Duodenal mucosa (tissue), 2 donors: ENCODE measurements at regions not wholly inside any gene's neighbourhood (a gene's known extent, or its start where the extent isn't known, plus 50 kb on each side); places are given as distances from the start of the nearest gene placed in this dataset.

Experiments
- H3K27ac ChIP-seq: one replicate; pipeline ENCODE4 v1.7.0; 2013; ENCODE audit warnings: low read depth, low read length
- H3K27me3 ChIP-seq, 2 donors: one replicate each; pipeline ENCODE4 v1.7.0; 2013; ENCODE audit warnings: low read length in 2 of 2, control low read depth in 1 of 2; ENCODE audit not compliant: insufficient read depth in 2 of 2, control insufficient read depth in 1 of 2
- H3K36me3 ChIP-seq, 2 donors: one replicate each; pipeline ENCODE4 v1.7.0; 2013; ENCODE audit warnings: low read length in 2 of 2, control low read depth in 1 of 2; ENCODE audit not compliant: insufficient read depth in 2 of 2, control insufficient read depth in 1 of 2
- H3K4me1 ChIP-seq, 2 donors: one replicate each; pipeline ENCODE4 v1.7.0; 2013; ENCODE audit warnings: low read length in 2 of 2, control low read depth in 1 of 2; ENCODE audit not compliant: insufficient read depth in 2 of 2, control insufficient read depth in 1 of 2
- H3K4me3 ChIP-seq, 2 donors: one replicate each; pipeline ENCODE4 v1.7.0; 2013; ENCODE audit warnings: low read length in 2 of 2, low read depth in 1 of 2
- H3K9ac ChIP-seq, 2 donors: one replicate each; pipeline ENCODE4 v1.7.0; 2013; ENCODE audit warnings: low read length in 2 of 2, low read depth in 1 of 2
- H3K9me3 ChIP-seq, 2 donors: one replicate each; pipeline ENCODE4 v1.7.0; 2013; ENCODE audit warnings: low read length in 2 of 2, control low read depth in 1 of 2; ENCODE audit not compliant: control insufficient read depth in 1 of 2

GRCh38 chr20:51335329-51335841 lies 207.1 kb downstream of the NFATC2 start:
- Histone ChIP-seq H3K4me1 (no peaks in the 10 kb centered on the region), H3K36me3 (no peaks in the 10 kb centered on the region), H3K9ac (no peak overlapping the region), H3K9me3 (no peaks in the 10 kb centered on the region), H3K27ac (no peak overlapping the region), H3K27me3 (no peaks in the 10 kb centered on the region), H3K4me3 (no peak overlapping the region)

- Histone ChIP-seq H3K27ac (no peak overlapping the region), H3K36me3 (no peaks in the 10 kb centered on the region), H3K27me3 (no peaks in the 10 kb centered on the region), H3K9me3 (no peaks in the 10 kb centered on the region), H3K9ac (no peak overlapping the region), H3K4me1 (no peaks in the 10 kb centered on the region), H3K4me3 (no peak overlapping the region)
Measured at GRCh38 chr20:51334609-51335008, 207.9 kb downstream of the NFATC2 start.

DNA sequence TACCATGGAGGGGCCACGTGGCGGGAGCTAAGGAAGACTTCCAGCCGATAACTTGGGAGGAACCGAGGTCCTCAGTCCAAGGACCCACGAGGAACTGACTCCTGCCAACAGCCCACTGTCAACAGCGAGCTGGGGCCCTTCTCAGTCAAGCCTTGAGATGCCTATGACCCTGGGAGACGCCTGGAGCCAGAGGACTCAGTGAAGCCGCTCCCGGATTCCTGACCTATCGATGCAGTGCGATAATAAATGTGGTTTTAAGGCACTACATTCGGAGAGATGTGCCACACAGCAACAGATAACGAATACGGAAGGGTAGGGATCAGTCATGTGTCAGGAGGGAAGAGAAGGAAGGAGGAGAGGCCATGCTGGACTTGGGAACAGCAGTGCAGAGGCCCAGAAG lies 208.5 kb downstream of the NFATC2 start:
- H3K9me3 ChIP-seq, result no peaks in the 10 kb centered on the region
- no peaks in the 10 kb centered on the region for H3K27me3 ChIP-seq
- H3K36me3 ChIP-seq, result no peaks in the 10 kb centered on the region

DNA sequence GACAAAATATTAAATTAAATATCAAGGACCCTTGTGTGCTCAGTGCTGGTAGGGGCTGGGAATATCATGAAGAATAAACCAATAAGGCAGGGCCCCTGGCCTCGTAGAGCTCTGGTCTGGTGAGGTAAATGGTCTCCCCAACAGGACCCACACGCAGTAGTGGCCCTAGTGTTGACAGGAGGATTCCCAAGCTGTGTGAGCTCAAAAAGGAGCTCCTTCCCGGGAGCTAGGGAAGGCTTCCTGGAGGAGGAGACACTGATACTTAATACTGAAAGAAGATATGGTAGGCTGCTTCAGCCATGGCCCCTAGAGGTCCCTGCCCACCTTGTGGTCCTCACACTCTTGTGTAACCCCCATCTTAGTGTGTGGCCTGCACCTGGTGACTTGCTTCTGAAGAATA lies 209.1 kb downstream of the NFATC2 start:
- Histone ChIP-seq H3K27me3 (no peaks in the 10 kb centered on the region), H3K9ac (no peak overlapping the region), H3K4me1 (no peaks in the 10 kb centered on the region)

More for the DNA sequence above, 208.5 kb downstream of the NFATC2 start:
- Histone ChIP-seq H3K9ac (no peak overlapping the region), H3K27ac (no peak overlapping the region), H3K4me1 (no peaks in the 10 kb centered on the region), H3K4me3 (no peak overlapping the region)

DNA sequence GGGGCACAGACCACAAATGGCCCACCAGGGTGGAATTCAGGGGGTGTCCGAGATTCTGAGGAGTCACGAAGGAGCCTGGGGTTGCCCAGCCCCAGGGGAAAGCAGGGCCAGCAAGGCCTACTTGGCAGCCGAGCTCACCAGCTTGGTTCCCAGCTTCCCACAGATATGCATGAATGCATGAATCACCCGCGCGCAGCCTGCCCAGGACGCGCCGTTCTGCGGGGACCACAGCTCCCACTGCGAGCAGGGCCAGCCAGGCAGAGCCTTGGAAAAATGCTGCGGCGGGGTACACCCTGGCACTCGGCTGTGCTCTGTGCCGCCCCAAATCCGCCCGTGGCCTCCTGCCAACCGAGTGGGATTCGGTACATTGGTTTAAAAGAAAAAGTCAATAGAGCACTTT lies 211.0 kb downstream of the NFATC2 start:
- Histone ChIP-seq H3K4me3 (no peak overlapping the region), H3K9me3 (no peaks in the 10 kb centered on the region), H3K4me1 (no peaks in the 10 kb centered on the region), H3K27ac (no peak overlapping the region), H3K36me3 (no peaks in the 10 kb centered on the region), H3K9ac (no peak overlapping the region), H3K27me3 (no peaks in the 10 kb centered on the region)

More for the DNA sequence above, 209.1 kb downstream of the NFATC2 start:
- H3K9me3 ChIP-seq, result no peaks in the 10 kb centered on the region
- H3K36me3 ChIP-seq, result no peaks in the 10 kb centered on the region
- H3K27ac ChIP-seq, result no peak overlapping the region
- no peak overlapping the region for H3K4me3 ChIP-seq

- H3K9ac ChIP-seq, result no peak overlapping the region
- H3K4me1 ChIP-seq, result no peaks in the 10 kb centered on the region
- H3K36me3 ChIP-seq, result no peaks in the 10 kb centered on the region
- no peaks in the 10 kb centered on the region for H3K27me3 ChIP-seq
- H3K27ac ChIP-seq, result no peak overlapping the region
- H3K4me3 ChIP-seq, result no peak overlapping the region
- H3K9me3 ChIP-seq, result no peaks in the 10 kb centered on the region
Measured at GRCh38 chr20:51329845-51330244, 212.7 kb downstream of the NFATC2 start.

- Histone ChIP-seq H3K27ac (no peak overlapping the region), H3K4me1 (no peaks in the 10 kb centered on the region), H3K4me3 (no peak overlapping the region), H3K36me3 (no peaks in the 10 kb centered on the region), H3K9ac (no peak overlapping the region), H3K9me3 (no peaks in the 10 kb centered on the region), H3K27me3 (peaks cover 0 to 4% of the 10 kb centered on the region in 2 donors)
Measured at GRCh38 chr20:51327251-51327841, 215.2 kb downstream of the NFATC2 start.

DNA sequence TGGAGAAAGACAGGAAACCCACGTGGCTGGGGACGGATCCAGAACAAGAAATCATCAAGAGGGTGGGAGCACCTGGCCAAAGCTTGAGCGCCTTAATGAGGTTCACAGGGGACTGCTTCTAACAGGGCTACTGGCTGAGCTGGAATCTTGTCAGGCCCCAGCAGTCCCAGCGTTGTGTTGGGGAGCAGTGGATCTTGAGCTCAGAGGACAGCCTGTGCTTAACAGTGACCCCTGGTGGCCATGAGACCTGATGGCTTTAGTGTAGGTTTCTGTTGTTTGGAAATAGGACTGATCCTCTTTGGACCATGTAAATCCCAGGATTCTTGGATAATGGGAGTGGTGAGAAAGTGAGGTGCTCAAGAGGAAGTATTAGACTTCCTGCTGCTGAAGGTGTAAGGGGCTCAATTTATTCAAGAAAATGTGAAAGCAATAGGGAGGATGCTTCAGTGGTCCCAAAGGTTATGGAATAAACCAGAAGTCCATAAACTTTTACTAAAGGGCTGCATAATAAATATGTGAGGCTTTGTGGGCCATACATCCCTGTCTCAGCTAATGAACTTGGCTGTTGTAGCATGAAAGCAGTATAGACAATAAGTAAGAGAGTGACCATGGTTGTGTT lies 216.2 kb downstream of the NFATC2 start:
- Histone ChIP-seq H3K27me3 (peaks cover 0 to 4% of the 10 kb centered on the region in 2 donors), H3K36me3 (no peaks in the 10 kb centered on the region), H3K9me3 (no peaks in the 10 kb centered on the region)

GRCh38 chr20:51322164-51322707 lies 220.3 kb downstream of the NFATC2 start:
- H3K9me3 ChIP-seq, result no peaks in the 10 kb centered on the region
- no peak overlapping the region for H3K27ac ChIP-seq
- peaks cover 0 to 7% of the 10 kb centered on the region in 2 donors for H3K27me3 ChIP-seq

More for the DNA sequence above, 216.2 kb downstream of the NFATC2 start:
- Histone ChIP-seq H3K4me3 (no peak overlapping the region), H3K9ac (no peak overlapping the region), H3K4me1 (no peaks in the 10 kb centered on the region), H3K27ac (no peak overlapping the region)

GRCh38 chr20:51321343-51322163 lies 221.0 kb downstream of the NFATC2 start:
- no peaks in the 10 kb centered on the region for H3K4me1 ChIP-seq

More at GRCh38 chr20:51322164-51322707, 220.3 kb downstream of the NFATC2 start:
- Histone ChIP-seq H3K9ac (no peak overlapping the region), H3K36me3 (no peaks in the 10 kb centered on the region), H3K4me1 (no peaks in the 10 kb centered on the region), H3K4me3 (no peak overlapping the region)

More at GRCh38 chr20:51321343-51322163, 221.0 kb downstream of the NFATC2 start:
- peaks cover 0 to 7% of the 10 kb centered on the region in 2 donors for H3K27me3 ChIP-seq
- H3K27ac ChIP-seq, result no peak overlapping the region
- no peak overlapping the region for H3K9ac ChIP-seq
- no peaks in the 10 kb centered on the region for H3K36me3 ChIP-seq
- H3K4me3 ChIP-seq, result no peak overlapping the region
- H3K9me3 ChIP-seq, result no peaks in the 10 kb centered on the region
